ENCODE measurements at regions not wholly inside any gene's neighbourhood (a gene's known extent, or its start where the extent isn't known, plus 50 kb on each side); places are given as distances from the start of the nearest gene placed in this dataset.
"Not testable (repeated sequence)": the region's sequence is repeated elsewhere in the genome, so short reads cannot be mapped to it uniquely, and the experiment has no call there.

- H3K9me3 Mint-ChIP-seq; H3K4me1 Mint-ChIP-seq (ENCODE audit: low read depth); H3K27ac Mint-ChIP-seq; H3K4me3 Mint-ChIP-seq; CTCF ChIA-PET; intact Hi-C loops (cut with micrococcal nuclease); ATAC-seq; POLR2A ChIA-PET; H3K27me3 Mint-ChIP-seq; H3K36me3 Mint-ChIP-seq (ENCODE audit: low read depth): not testable (repeated sequence)
- DNase-seq, result peak; percentile 20
Measured at GRCh38 chr15:84500165-84500889, 100.5 kb upstream of the ZSCAN2 start.

- intact Hi-C loops (cut with micrococcal nuclease); H3K4me3 Mint-ChIP-seq; H3K9me3 Mint-ChIP-seq; H3K27ac Mint-ChIP-seq; POLR2A ChIA-PET; H3K27me3 Mint-ChIP-seq; ATAC-seq; DNase-seq; CTCF ChIA-PET; H3K4me1 Mint-ChIP-seq (ENCODE audit: low read depth); H3K36me3 Mint-ChIP-seq (ENCODE audit: low read depth): not testable (repeated sequence)
Measured at GRCh38 chr15:84503101-84503500, 97.7 kb upstream of the ZSCAN2 start.

GRCh38 chr15:84505552-84505951 lies 95.3 kb upstream of the ZSCAN2 start:
- H3K4me1 Mint-ChIP-seq (ENCODE audit: low read depth); intact Hi-C loops (cut with micrococcal nuclease); POLR2A ChIA-PET; H3K27ac Mint-ChIP-seq; H3K27me3 Mint-ChIP-seq; DNase-seq; ATAC-seq; CTCF ChIA-PET; H3K9me3 Mint-ChIP-seq; H3K36me3 Mint-ChIP-seq (ENCODE audit: low read depth); H3K4me3 Mint-ChIP-seq: not testable (repeated sequence)

- POLR2A ChIA-PET; ATAC-seq; DNase-seq; H3K9me3 Mint-ChIP-seq; H3K4me3 Mint-ChIP-seq; H3K27ac Mint-ChIP-seq; intact Hi-C loops (cut with micrococcal nuclease); H3K27me3 Mint-ChIP-seq; H3K4me1 Mint-ChIP-seq (ENCODE audit: low read depth); CTCF ChIA-PET; H3K36me3 Mint-ChIP-seq (ENCODE audit: low read depth): not testable (repeated sequence)
Measured at GRCh38 chr15:84512324-84512723, 88.5 kb upstream of the ZSCAN2 start.

- not testable (repeated sequence) for H3K27me3 Mint-ChIP-seq, ATAC-seq
Measured at GRCh38 chr15:84516773-84517172, 84.0 kb upstream of the ZSCAN2 start.

GRCh38 chr15:84525491-84526344 lies 75.1 kb upstream of the ZSCAN2 start:
- H3K4me3 Mint-ChIP-seq; H3K9me3 Mint-ChIP-seq; CTCF ChIA-PET; H3K36me3 Mint-ChIP-seq (ENCODE audit: low read depth); POLR2A ChIA-PET; H3K4me1 Mint-ChIP-seq (ENCODE audit: low read depth); intact Hi-C loops (cut with micrococcal nuclease); H3K27me3 Mint-ChIP-seq: not testable (repeated sequence)
- peak; percentile 31 for DNase-seq
- H3K27ac Mint-ChIP-seq, result peak overlapping the region; percentile 91
- peak; percentile 89 for ATAC-seq

More at GRCh38 chr15:84516773-84517172, 84.0 kb upstream of the ZSCAN2 start:
- H3K36me3 Mint-ChIP-seq (ENCODE audit: low read depth); CTCF ChIA-PET; POLR2A ChIA-PET; H3K4me3 Mint-ChIP-seq; H3K4me1 Mint-ChIP-seq (ENCODE audit: low read depth); H3K9me3 Mint-ChIP-seq; H3K27ac Mint-ChIP-seq; intact Hi-C loops (cut with micrococcal nuclease): not testable (repeated sequence)
- DNase-seq, result peak; percentile 10

GRCh38 chr15:84530751-84531150 lies 70.1 kb upstream of the ZSCAN2 start:
- not testable (repeated sequence) for H3K27ac Mint-ChIP-seq

GRCh38 chr15:84531223-84531622 lies 69.6 kb upstream of the ZSCAN2 start:
- H3K4me3 Mint-ChIP-seq; intact Hi-C loops (cut with micrococcal nuclease); ATAC-seq; H3K36me3 Mint-ChIP-seq (ENCODE audit: low read depth); H3K9me3 Mint-ChIP-seq; H3K27me3 Mint-ChIP-seq; CTCF ChIA-PET; POLR2A ChIA-PET; H3K27ac Mint-ChIP-seq; DNase-seq: not testable (repeated sequence)
- H3K4me1 Mint-ChIP-seq (ENCODE audit: low read depth), result peaks cover 12% of the 10 kb centered on the region

More at GRCh38 chr15:84530751-84531150, 70.1 kb upstream of the ZSCAN2 start:
- intact Hi-C loops (cut with micrococcal nuclease); POLR2A ChIA-PET; H3K9me3 Mint-ChIP-seq; H3K36me3 Mint-ChIP-seq (ENCODE audit: low read depth); H3K27me3 Mint-ChIP-seq; DNase-seq; ATAC-seq; CTCF ChIA-PET; H3K4me3 Mint-ChIP-seq: not testable (repeated sequence)
- peaks cover 14% of the 10 kb centered on the region for H3K4me1 Mint-ChIP-seq (ENCODE audit: low read depth)

GRCh38 chr15:84531709-84532367 lies 69.0 kb upstream of the ZSCAN2 start:
- H3K9me3 Mint-ChIP-seq; DNase-seq; ATAC-seq; CTCF ChIA-PET; H3K4me3 Mint-ChIP-seq; H3K36me3 Mint-ChIP-seq (ENCODE audit: low read depth); POLR2A ChIA-PET; H3K27me3 Mint-ChIP-seq; H3K27ac Mint-ChIP-seq; intact Hi-C loops (cut with micrococcal nuclease): not testable (repeated sequence)
- peaks cover 10% of the 10 kb centered on the region for H3K4me1 Mint-ChIP-seq (ENCODE audit: low read depth)

GRCh38 chr15:84533705-84534104 lies 67.1 kb upstream of the ZSCAN2 start:
- H3K27ac Mint-ChIP-seq; H3K9me3 Mint-ChIP-seq; DNase-seq; H3K27me3 Mint-ChIP-seq; POLR2A ChIA-PET; ATAC-seq; H3K4me3 Mint-ChIP-seq; H3K36me3 Mint-ChIP-seq (ENCODE audit: low read depth); CTCF ChIA-PET; intact Hi-C loops (cut with micrococcal nuclease): not testable (repeated sequence)
- H3K4me1 Mint-ChIP-seq (ENCODE audit: low read depth), result peaks cover 10% of the 10 kb centered on the region

- DNase-seq; H3K27me3 Mint-ChIP-seq; H3K27ac Mint-ChIP-seq; H3K36me3 Mint-ChIP-seq (ENCODE audit: low read depth); ATAC-seq; H3K9me3 Mint-ChIP-seq; H3K4me3 Mint-ChIP-seq; CTCF ChIA-PET; POLR2A ChIA-PET; intact Hi-C loops (cut with micrococcal nuclease): not testable (repeated sequence)
- peaks cover 10% of the 10 kb centered on the region for H3K4me1 Mint-ChIP-seq (ENCODE audit: low read depth)
Measured at GRCh38 chr15:84534561-84535235, 66.1 kb upstream of the ZSCAN2 start.

Measured in activated CD8-positive, alpha-beta T cell treated with anti-CD3 and anti-CD28 coated beads for 36 hours (primary cell).